GM19238 (cell line): ENCODE measurements at regions not wholly inside any gene's neighbourhood (a gene's known extent, or its start where the extent isn't known, plus 50 kb on each side); places are given as distances from the start of the nearest gene placed in this dataset.

Source experiments
- DNase-seq: peaks from one replicate; pipeline ENCODE4 v3.0.0; 2011; ENCODE audit warnings: low spot score; ENCODE audit not compliant: insufficient read length

DNA sequence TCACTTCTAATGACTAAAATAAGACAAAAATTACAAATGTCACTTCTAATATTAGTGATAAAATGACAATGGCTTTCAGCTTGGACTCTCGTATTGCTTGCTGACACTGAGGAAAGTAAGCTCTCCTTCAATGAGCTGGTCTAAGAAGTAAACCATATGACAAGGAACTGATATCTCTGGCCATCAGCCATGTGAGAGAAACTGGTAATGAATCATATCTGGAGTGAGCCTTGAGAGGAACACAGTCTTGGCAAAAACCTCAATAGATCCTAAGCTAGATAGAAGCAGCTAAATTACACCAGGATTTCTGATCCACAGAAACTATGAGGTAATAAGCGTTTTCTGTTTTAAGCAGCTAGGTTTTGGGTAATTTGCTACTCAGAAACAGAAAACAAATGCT lies 1575.1 kb downstream of the OTOL1 start:
- DNase-seq: no peak
